ENCODE measurements at regions not wholly inside any gene's neighbourhood (a gene's known extent, or its start where the extent isn't known, plus 50 kb on each side); places are given as distances from the start of the nearest gene placed in this dataset.

GRCh38 chr2:53231908-53232307 is 535.7 kb upstream of the CHAC2 start:
- Histone ChIP-seq H3K27ac (ENCODE audit: low read depth, low read length, poor library complexity, severe bottlenecking) (no peak overlapping the region), H3K4me1 (ENCODE audit: insufficient read depth, low read length, poor library complexity, severe bottlenecking) (no peaks in the 10 kb centered on the region), H3K36me3 (ENCODE audit: insufficient read depth, low read length, poor library complexity, severe bottlenecking) (no peaks in the 10 kb centered on the region), H3K27me3 (replicated peaks; ENCODE audit: insufficient read depth, low read depth, low read length, poor library complexity) (no peaks in the 10 kb centered on the region), H3K4me3 (ENCODE audit: low read depth, low read length, poor library complexity, severe bottlenecking) (no peak overlapping the region), H3K9me3 (ENCODE audit: low read depth, low read length, poor library complexity, severe bottlenecking) (no peaks in the 10 kb centered on the region)
- BruUV-seq (replicated peaks) = no TSS peak
- TF ChIP-seq EZH2 (IDR thresholded peaks at IDR 0.05; ENCODE audit: borderline replicate concordance, low read depth, low read length, poor library complexity, severe bottlenecking) (no peak), CTCF (conservative IDR thresholded peaks at IDR 0.05; ENCODE audit: low read depth, low read length) (no peak)
- no peak for DNase-seq (ENCODE audit: low spot score)
- ChIA-PET POLR2A (ENCODE audit: low non-redundant PET) (no interaction called here), CTCF (no interaction called here)
- intact Hi-C loops (cut with micrococcal nuclease; ENCODE audit: unreplicated experiment) = no loop called here

GRCh38 chr2:53230691-53231090 is 536.9 kb upstream of the CHAC2 start:
- intact Hi-C loops (cut with micrococcal nuclease; ENCODE audit: unreplicated experiment) = no loop called here
- no peaks in the 10 kb centered on the region for H3K4me1 ChIP-seq (ENCODE audit: insufficient read depth, low read length, poor library complexity, severe bottlenecking)
- H3K9me3 ChIP-seq (ENCODE audit: low read depth, low read length, poor library complexity, severe bottlenecking) = no peaks in the 10 kb centered on the region
- CTCF ChIA-PET = no interaction called here
- no peak overlapping the region for H3K27ac ChIP-seq (ENCODE audit: low read depth, low read length, poor library complexity, severe bottlenecking)
- DNase-seq (ENCODE audit: low spot score) = no peak
- no peak overlapping the region for H3K4me3 ChIP-seq (ENCODE audit: low read depth, low read length, poor library complexity, severe bottlenecking)
- no peaks in the 10 kb centered on the region for H3K27me3 ChIP-seq (replicated peaks; ENCODE audit: insufficient read depth, low read depth, low read length, poor library complexity)
- H3K36me3 ChIP-seq (ENCODE audit: insufficient read depth, low read length, poor library complexity, severe bottlenecking) = no peaks in the 10 kb centered on the region
- BruUV-seq (replicated peaks) = no TSS peak
- POLR2A ChIA-PET (ENCODE audit: low non-redundant PET) = no interaction called here
- TF ChIP-seq CTCF (conservative IDR thresholded peaks at IDR 0.05; ENCODE audit: low read depth, low read length) (no peak), EZH2 (IDR thresholded peaks at IDR 0.05; ENCODE audit: borderline replicate concordance, low read depth, low read length, poor library complexity, severe bottlenecking) (no peak)

- Histone ChIP-seq H3K4me3 (ENCODE audit: low read depth, low read length, poor library complexity, severe bottlenecking) (no peak overlapping the region), H3K27me3 (replicated peaks; ENCODE audit: insufficient read depth, low read depth, low read length, poor library complexity) (no peaks in the 10 kb centered on the region), H3K36me3 (ENCODE audit: insufficient read depth, low read length, poor library complexity, severe bottlenecking) (no peaks in the 10 kb centered on the region), H3K9me3 (ENCODE audit: low read depth, low read length, poor library complexity, severe bottlenecking) (no peaks in the 10 kb centered on the region), H3K27ac (ENCODE audit: low read depth, low read length, poor library complexity, severe bottlenecking) (no peak overlapping the region), H3K4me1 (ENCODE audit: insufficient read depth, low read length, poor library complexity, severe bottlenecking) (no peaks in the 10 kb centered on the region)
- ChIA-PET POLR2A (ENCODE audit: low non-redundant PET) (no interaction called here), CTCF (no interaction called here)
- BruUV-seq (replicated peaks) = no TSS peak
- intact Hi-C loops (cut with micrococcal nuclease; ENCODE audit: unreplicated experiment) = no loop called here
- TF ChIP-seq CTCF (conservative IDR thresholded peaks at IDR 0.05; ENCODE audit: low read depth, low read length) (no peak), EZH2 (IDR thresholded peaks at IDR 0.05; ENCODE audit: borderline replicate concordance, low read depth, low read length, poor library complexity, severe bottlenecking) (no peak)
- DNase-seq (ENCODE audit: low spot score) = no peak
These were observed 540.1 kb upstream of the CHAC2 start for GRCh38 chr2:53227535-53227934.
